Body of pancreas (tissue), 4 donors: ENCODE measurements at regions not wholly inside any gene's neighbourhood (a gene's known extent, or its start where the extent isn't known, plus 50 kb on each side); places are given as distances from the start of the nearest gene placed in this dataset.

Experiments used
- ATAC-seq: fragments of 150-250 bp; one replicate; pipeline ENCODE4 v1.9.1; 2016
- DNase-seq, 4 donors: peaks; one replicate each; pipeline ENCODE4 v3.0.0-alpha.2; 2019
- H3K27ac ChIP-seq, 4 donors: fragments of 200-600 bp; sonication (generic); 1 replicate in 3 of 4; 2 replicates in 1 of 4; pipeline versions ENCODE4 v1.5.1 to v1.6.1; 2016 to 2019; ENCODE audit warnings: mild to moderate bottlenecking in 1 of 4, mixed read lengths in 1 of 4, moderate library complexity in 1 of 4
- H3K27me3 ChIP-seq, 2 donors: fragments of 200-600 bp; sonication (generic); one replicate each; pipeline ENCODE4 v1.6.0; 2016; ENCODE audit warnings: mild to moderate bottlenecking in 1 of 2
- H3K36me3 ChIP-seq, 2 donors: fragments of 200-600 bp; sonication (generic); replicated peaks in 1 of 2; 2 replicates each; pipeline ENCODE4 v1.5.1; 2016; ENCODE audit warnings: low read depth in 2 of 2; ENCODE audit not compliant: insufficient read depth in 1 of 2
- H3K4me1 ChIP-seq: fragments of 200-600 bp; sonication (generic); one replicate; pipeline ENCODE4 v1.6.0; 2016
- H3K4me3 ChIP-seq, 2 donors: fragments of 200-600 bp; sonication (generic); 1 replicate in 1 of 2; 2 replicates in 1 of 2; pipeline ENCODE4 v1.5.1; 2016 to 2019
- H3K9me3 ChIP-seq, 3 donors: fragments of 200-600 bp; sonication (generic); 1 replicate in 2 of 3; 2 replicates in 1 of 3; pipeline ENCODE4 v1.5.1; 2016
- CTCF ChIP-seq, 7 experiments: fragments of 450-650 bp in 4 of 7; fragments of 200-600 bp in 3 of 7; sonication (generic) in 3 of 7; IDR thresholded peaks; one replicate each; pipeline ENCODE4 v1.5.1; 2016 to 2019; ENCODE audit warnings: antibody characterized with exemption in 7 of 7
- POLR2A ChIP-seq, 3 donors: fragments of 450-650 bp; IDR thresholded peaks; one replicate each; pipeline ENCODE4 v1.6.1; 2016; ENCODE audit warnings: antibody characterized with exemption in 3 of 3, mild to moderate bottlenecking in 2 of 3
- WGBS, 2 donors: methylation state at CpG; one replicate each; pipeline ENCODE4 v1.1.5; 2017; 5-methylcytosine and 5-hydroxymethylcytosine counted together
- intact Hi-C: fragments of 100-400 bp; cut with DNase I; formaldehyde crosslinking; loops from one replicate; pipeline ENCODE4 v1.15.1; 2023

GRCh38 chr4:52196606-52197130, 145.6 kb downstream of the SPATA18 start:
- Histone ChIP-seq H3K4me3 (no peak overlapping the region), H3K27me3 (no peaks in the 10 kb centered on the region), H3K27ac (no peak overlapping the region), H3K4me1 (no peaks in the 10 kb centered on the region), H3K36me3 (no peaks in the 10 kb centered on the region), H3K9me3 (no peaks in the 10 kb centered on the region)
- ATAC-seq (no peak), DNase-seq (no peak)
- intact Hi-C loops = no loop called here
- TF ChIP-seq CTCF (IDR thresholded peaks at IDR 0.05) = no peak
- TF ChIP-seq POLR2A (IDR thresholded peaks at IDR 0.05) = no peak
- 33 to 50% methylated on average over 1 of the region's 1 CpG for WGBS, 2 donors

GRCh38 chr4:52197306-52197705, 146.2 kb downstream of the SPATA18 start:
- no peak overlapping the region for H3K4me3 ChIP-seq
- intact Hi-C loops = no loop called here
- ATAC-seq (no peak), DNase-seq (no peak)
- no peaks in the 10 kb centered on the region for H3K27me3 ChIP-seq
- WGBS, 2 donors = 49 to 64% methylated on average over 2 of the region's 2 CpGs
- TF ChIP-seq CTCF (IDR thresholded peaks at IDR 0.05) (no peak), POLR2A (IDR thresholded peaks at IDR 0.05) (no peak)
- H3K9me3 ChIP-seq = no peaks in the 10 kb centered on the region
- no peak overlapping the region for H3K27ac ChIP-seq
- no peaks in the 10 kb centered on the region for H3K4me1 ChIP-seq
- H3K36me3 ChIP-seq = no peaks in the 10 kb centered on the region

- ATAC-seq = no peak
- no peaks in the 10 kb centered on the region for H3K9me3 ChIP-seq
- DNase-seq = no peak
- H3K27ac ChIP-seq = no peak overlapping the region
- TF ChIP-seq CTCF (IDR thresholded peaks at IDR 0.05) (no peak), POLR2A (IDR thresholded peaks at IDR 0.05) (no peak)
- H3K4me1 ChIP-seq = no peaks in the 10 kb centered on the region
- H3K27me3 ChIP-seq = no peaks in the 10 kb centered on the region
- no peaks in the 10 kb centered on the region for H3K36me3 ChIP-seq
- no peak overlapping the region for H3K4me3 ChIP-seq
- intact Hi-C loops = no loop called here
These were observed 147.2 kb downstream of the SPATA18 start for GRCh38 chr4:52198294-52198693.

GRCh38 chr4:52199574-52200338, 148.7 kb downstream of the SPATA18 start:
- Histone ChIP-seq H3K9me3 (no peaks in the 10 kb centered on the region), H3K27ac (no peak overlapping the region), H3K4me3 (no peak overlapping the region), H3K36me3 (no peaks in the 10 kb centered on the region), H3K4me1 (no peaks in the 10 kb centered on the region), H3K27me3 (no peaks in the 10 kb centered on the region)
- DNase-seq = no peak
- no peak for ATAC-seq
- 77 to 84% methylated on average over 2 to 3 of the region's 3 CpGs for WGBS, 2 donors
- no peak for TF ChIP-seq POLR2A (IDR thresholded peaks at IDR 0.05)
- intact Hi-C loops = no loop called here

- H3K27me3 ChIP-seq = no peaks in the 10 kb centered on the region
- no peak for DNase-seq
- H3K4me1 ChIP-seq = no peaks in the 10 kb centered on the region
- no peak overlapping the region for H3K27ac ChIP-seq
- no peak for ATAC-seq
- H3K4me3 ChIP-seq = no peak overlapping the region
- 75 to 80% methylated on average over 4 of the region's 4 CpGs for whole genome bisulfite sequencing, 2 donors
- intact Hi-C loops = no loop called here
- no peaks in the 10 kb centered on the region for H3K9me3 ChIP-seq
- TF ChIP-seq CTCF (IDR thresholded peaks at IDR 0.05) (no peak), POLR2A (IDR thresholded peaks at IDR 0.05) (no peak)
- no peaks in the 10 kb centered on the region for H3K36me3 ChIP-seq
These were observed 149.2 kb downstream of the SPATA18 start for GRCh38 chr4:52200339-52200725.
